Esophagus muscularis mucosa (tissue), 4 donors: ENCODE measurements at regions not wholly inside any gene's neighbourhood (a gene's known extent, or its start where the extent isn't known, plus 50 kb on each side); places are given as distances from the start of the nearest gene placed in this dataset.

Experiments
- EP300 ChIP-seq: sonication (generic); formaldehyde crosslinking; IDR thresholded peaks from one replicate; pipeline ENCODE4 v1.6.1; 2017; ENCODE audit warnings: antibody characterized with exemption
- POLR2A ChIP-seq: fragments of 450-650 bp; IDR thresholded peaks from one replicate; pipeline ENCODE4 v1.6.1; 2017; ENCODE audit warnings: antibody characterized with exemption, moderate library complexity, mild to moderate bottlenecking, low read depth
- POLR2AphosphoS5 ChIP-seq, 2 donors: sonication (generic); formaldehyde crosslinking; IDR thresholded peaks; one replicate each; pipeline ENCODE4 v1.6.1; 2017; ENCODE audit warnings: antibody characterized with exemption in 2 of 2
- TF ChIP-seq, protein P1 (sequence below), 3 experiments: fragments of 200-600 bp in 2 of 3; fragments of 450-650 bp in 1 of 3; sonication (generic) in 2 of 3; IDR thresholded peaks; one replicate each; pipeline ENCODE4 v1.5.1; 2017 to 2019; ENCODE audit warnings: antibody characterized with exemption in 3 of 3, mild to moderate bottlenecking in 2 of 3, moderate library complexity in 1 of 3

DNA sequence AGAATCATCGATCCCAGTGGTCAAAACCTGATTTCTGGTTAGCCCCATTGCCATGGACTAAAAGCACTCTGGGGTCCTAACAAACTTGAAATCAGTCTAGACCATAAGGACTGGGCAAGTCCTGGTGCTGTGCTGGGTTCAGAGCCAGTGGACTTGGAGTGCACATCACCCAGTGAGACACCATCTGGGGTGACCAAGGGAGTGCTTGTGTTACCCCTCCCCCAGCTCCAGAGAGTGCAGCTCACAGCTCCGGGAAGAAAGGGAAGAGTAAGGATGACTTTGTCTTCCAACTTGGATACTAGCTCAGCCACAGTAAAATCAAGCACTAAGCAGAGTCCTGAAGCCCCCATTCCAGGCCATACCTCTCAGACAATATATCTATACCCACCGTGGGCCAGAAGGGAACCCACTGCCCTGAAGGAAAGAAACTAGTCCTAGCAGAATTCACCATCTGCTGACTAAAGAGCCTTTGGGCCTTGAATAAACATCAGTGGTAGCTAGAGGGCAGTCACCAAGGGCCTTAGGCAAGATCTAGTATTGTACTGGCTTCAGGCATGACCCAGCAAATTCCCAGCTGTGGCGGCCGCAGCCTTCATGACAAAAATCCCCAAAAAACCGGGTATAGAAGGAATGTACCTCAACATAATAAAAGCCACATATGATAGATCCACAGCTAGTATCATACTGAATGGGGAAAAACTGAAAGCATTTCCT lies 153.5 kb upstream of the OGFRL1 start:
- TF ChIP-seq, protein P1, sequence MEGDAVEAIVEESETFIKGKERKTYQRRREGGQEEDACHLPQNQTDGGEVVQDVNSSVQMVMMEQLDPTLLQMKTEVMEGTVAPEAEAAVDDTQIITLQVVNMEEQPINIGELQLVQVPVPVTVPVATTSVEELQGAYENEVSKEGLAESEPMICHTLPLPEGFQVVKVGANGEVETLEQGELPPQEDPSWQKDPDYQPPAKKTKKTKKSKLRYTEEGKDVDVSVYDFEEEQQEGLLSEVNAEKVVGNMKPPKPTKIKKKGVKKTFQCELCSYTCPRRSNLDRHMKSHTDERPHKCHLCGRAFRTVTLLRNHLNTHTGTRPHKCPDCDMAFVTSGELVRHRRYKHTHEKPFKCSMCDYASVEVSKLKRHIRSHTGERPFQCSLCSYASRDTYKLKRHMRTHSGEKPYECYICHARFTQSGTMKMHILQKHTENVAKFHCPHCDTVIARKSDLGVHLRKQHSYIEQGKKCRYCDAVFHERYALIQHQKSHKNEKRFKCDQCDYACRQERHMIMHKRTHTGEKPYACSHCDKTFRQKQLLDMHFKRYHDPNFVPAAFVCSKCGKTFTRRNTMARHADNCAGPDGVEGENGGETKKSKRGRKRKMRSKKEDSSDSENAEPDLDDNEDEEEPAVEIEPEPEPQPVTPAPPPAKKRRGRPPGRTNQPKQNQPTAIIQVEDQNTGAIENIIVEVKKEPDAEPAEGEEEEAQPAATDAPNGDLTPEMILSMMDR (IDR thresholded peaks at IDR 0.05), result no peak
- TF ChIP-seq POLR2AphosphoS5 (IDR thresholded peaks at IDR 0.05) (no peak), POLR2A (no peak), EP300 (no peak)
